Smooth muscle cell (in vitro differentiated cells): ENCODE measurements at regions not wholly inside any gene's neighbourhood (a gene's known extent, or its start where the extent isn't known, plus 50 kb on each side); places are given as distances from the start of the nearest gene placed in this dataset.
A peak's percentile ranks its signal among the peaks of the same experiment; 100 is the strongest.

Experiments used
- DNase-seq: peaks from one replicate; lab custom pipeline; 2025; ENCODE audit not compliant: unreplicated experiment; lab: John Stamatoyannopoulos, UW
- H2AFZ ChIP-seq: fragments of 200-600 bp; sonication (generic); 2 replicates; pipeline ENCODE4 v1.6.0; 2016; ENCODE audit warnings: antibody characterized with exemption, low read depth, mild to moderate bottlenecking
- H3F3A ChIP-seq: fragments of 200-600 bp; sonication (generic); 2 replicates; pipeline ENCODE4 v1.6.0; 2017; ENCODE audit warnings: antibody characterized with exemption, low read depth
- H3K27ac ChIP-seq: fragments of 200-600 bp; sonication (generic); 2 replicates; pipeline ENCODE4 v1.5.1; 2016; ENCODE audit warnings: low read depth, mild to moderate bottlenecking
- H3K27me3 ChIP-seq: fragments of 200-600 bp; sonication (generic); 2 replicates; pipeline ENCODE4 v1.6.1; 2016; ENCODE audit warnings: low read depth, mild to moderate bottlenecking
- H3K36me3 ChIP-seq: fragments of 200-600 bp; sonication (generic); 2 replicates; pipeline ENCODE4 v1.5.1; 2016; ENCODE audit warnings: low read depth
- H3K4me1 ChIP-seq: fragments of 200-600 bp; sonication (generic); 2 replicates; pipeline ENCODE4 v1.5.1; 2016; ENCODE audit warnings: low read depth
- H3K4me2 ChIP-seq: fragments of 200-600 bp; sonication (generic); 2 replicates; pipeline ENCODE4 v1.6.0; 2016; ENCODE audit warnings: mild to moderate bottlenecking
- H3K4me3 ChIP-seq: fragments of 200-600 bp; sonication (generic); 2 replicates; pipeline ENCODE4 v1.5.1; 2016; ENCODE audit warnings: mild to moderate bottlenecking
- H3K79me2 ChIP-seq: fragments of 200-600 bp; sonication (generic); 2 replicates; pipeline ENCODE4 v1.6.0; 2016; ENCODE audit warnings: low read depth, mild to moderate bottlenecking
- H3K9ac ChIP-seq: fragments of 200-600 bp; sonication (generic); 2 replicates; pipeline ENCODE4 v1.6.0; 2016; ENCODE audit warnings: low read depth
- H3K9me3 ChIP-seq: fragments of 200-600 bp; sonication (generic); replicated peaks from 2 replicates; pipeline ENCODE4 v1.5.1; 2016; ENCODE audit warnings: low read depth
- H4K20me1 ChIP-seq: fragments of 200-600 bp; sonication (generic); 2 replicates; pipeline ENCODE4 v1.6.0; 2016; ENCODE audit warnings: low read depth
- CTCF ChIP-seq: fragments of 200-600 bp; sonication (generic); IDR thresholded peaks from 2 replicates; pipeline ENCODE4 v1.5.1; 2017; ENCODE audit warnings: borderline replicate concordance, mild to moderate bottlenecking, antibody characterized with exemption; ENCODE audit not compliant: insufficient read depth, poor library complexity, severe bottlenecking
- WGBS: methylation state at CpG from one replicate; pipeline ENCODE4 v1.1.7; 2016; ENCODE audit warnings: low lambda C conversion rate; 5-methylcytosine and 5-hydroxymethylcytosine counted together

GRCh38 chr4:133493241-133493640, 344.1 kb downstream of the PCDH10 start:
- peaks cover 4% of the 10 kb centered on the region for H3K4me1 ChIP-seq
- no peaks in the 10 kb centered on the region for H3K36me3 ChIP-seq
- H3K4me2 ChIP-seq = peak overlapping the region; percentile 49
- H2AFZ ChIP-seq = peak overlapping the region; percentile 75
- H3K27me3 ChIP-seq = no peaks in the 10 kb centered on the region
- TF ChIP-seq CTCF = no peak
- no peaks in the 10 kb centered on the region for H4K20me1 ChIP-seq
- no peaks in the 10 kb centered on the region for H3F3A ChIP-seq
- no peaks in the 10 kb centered on the region for H3K9me3 ChIP-seq
- no peaks in the 10 kb centered on the region for H3K79me2 ChIP-seq
- WGBS = 36% methylated on average over 1 of the region's 1 CpG
- H3K27ac ChIP-seq = no peak overlapping the region
- H3K4me3 ChIP-seq = no peak overlapping the region
- DNase-seq = no peak
- no peak overlapping the region for H3K9ac ChIP-seq

GRCh38 chr4:133484287-133484686, 335.2 kb downstream of the PCDH10 start:
- Histone ChIP-seq H3K36me3 (no peaks in the 10 kb centered on the region), H3K4me1 (no peaks in the 10 kb centered on the region), H3K4me2 (no peak overlapping the region), H3F3A (no peaks in the 10 kb centered on the region), H4K20me1 (no peaks in the 10 kb centered on the region), H3K4me3 (no peak overlapping the region), H2AFZ (peak overlapping the region; percentile 80), H3K9ac (no peak overlapping the region), H3K27ac (no peak overlapping the region), H3K79me2 (no peaks in the 10 kb centered on the region), H3K27me3 (no peaks in the 10 kb centered on the region), H3K9me3 (no peaks in the 10 kb centered on the region)
- WGBS = 59% methylated on average over 2 of the region's 2 CpGs
- TF ChIP-seq CTCF = no peak
- no peak for DNase-seq

GRCh38 chr4:133483600-133484246, 334.6 kb downstream of the PCDH10 start:
- no peaks in the 10 kb centered on the region for H3K79me2 ChIP-seq
- DNase-seq = no peak
- peak; percentile 42 for TF ChIP-seq CTCF
- H2AFZ ChIP-seq = peak overlapping the region; percentile 80
- WGBS = 65% methylated on average over 4 of the region's 4 CpGs
- no peaks in the 10 kb centered on the region for H3F3A ChIP-seq
- no peak overlapping the region for H3K27ac ChIP-seq
- no peak overlapping the region for H3K9ac ChIP-seq
- H3K4me3 ChIP-seq = no peak overlapping the region
- no peaks in the 10 kb centered on the region for H3K27me3 ChIP-seq
- H3K4me2 ChIP-seq = no peak overlapping the region
- no peaks in the 10 kb centered on the region for H3K4me1 ChIP-seq
- H4K20me1 ChIP-seq = no peaks in the 10 kb centered on the region
- no peaks in the 10 kb centered on the region for H3K36me3 ChIP-seq
- no peaks in the 10 kb centered on the region for H3K9me3 ChIP-seq

GRCh38 chr4:133476063-133476462, 327.0 kb downstream of the PCDH10 start:
- no peak for TF ChIP-seq CTCF
- no peaks in the 10 kb centered on the region for H3K4me1 ChIP-seq
- H4K20me1 ChIP-seq = no peaks in the 10 kb centered on the region
- no peaks in the 10 kb centered on the region for H3K36me3 ChIP-seq
- peaks cover 4% of the 10 kb centered on the region for H3F3A ChIP-seq
- WGBS = 29% methylated on average over 1 of the region's 1 CpG
- DNase-seq = no peak
- no peaks in the 10 kb centered on the region for H3K27me3 ChIP-seq
- peak overlapping the region; percentile 85 for H2AFZ ChIP-seq
- H3K9ac ChIP-seq = no peak overlapping the region
- no peak overlapping the region for H3K27ac ChIP-seq
- H3K9me3 ChIP-seq = no peaks in the 10 kb centered on the region
- H3K79me2 ChIP-seq = no peaks in the 10 kb centered on the region
- H3K4me2 ChIP-seq = no peak overlapping the region
- H3K4me3 ChIP-seq = no peak overlapping the region
